ENCODE measurements at regions not wholly inside any gene's neighbourhood (a gene's known extent, or its start where the extent isn't known, plus 50 kb on each side); places are given as distances from the start of the nearest gene placed in this dataset.

- TF ChIP-seq CTCF (optimal IDR thresholded peaks at IDR 0.05 in 1 of 3, IDR thresholded peaks at IDR 0.05 in 1 of 3, conservative IDR thresholded peaks at IDR 0.05 in 1 of 3; ENCODE audit: extremely low read depth in 1 of 3, insufficient read depth in 2 of 3, low read length in 3 of 3) (no peak), EZH2 (IDR thresholded peaks at IDR 0.05; ENCODE audit: low read length) (no peak)
Observed at GRCh38 chr9:135326141-135326540, 153.4 kb upstream of the PPP1R26 start.

All from keratinocyte (primary cell).